WERI-Rb-1 (cell line): ENCODE measurements at regions not wholly inside any gene's neighbourhood (a gene's known extent, or its start where the extent isn't known, plus 50 kb on each side); places are given as distances from the start of the nearest gene placed in this dataset.

ENCODE experiments used
- DNase-seq: peaks from one replicate; pipeline ENCODE4 v3.0.0-alpha.2; 2020
- H3K27ac ChIP-seq: fragments of 250-450 bp; sonication (Bioruptor Pico); 2 replicates; pipeline ENCODE4 v1.5.1; 2020; ENCODE audit warnings: mild to moderate bottlenecking, moderate library complexity
- H3K27me3 ChIP-seq: fragments of 250-450 bp; sonication (Bioruptor Pico); 2 replicates; pipeline ENCODE4 v1.5.1; 2021; ENCODE audit warnings: mild to moderate bottlenecking, low read depth, moderate library complexity; ENCODE audit not compliant: insufficient read depth, severe bottlenecking
- H3K36me3 ChIP-seq: fragments of 250-450 bp; sonication (Bioruptor Pico); 2 replicates; pipeline ENCODE4 v1.5.1; 2020; ENCODE audit warnings: mild to moderate bottlenecking, moderate library complexity
- H3K4me3 ChIP-seq: 2 replicates; pipeline ENCODE4 v1.5.1; 2011; ENCODE audit warnings: low read depth, mild to moderate bottlenecking, control low read depth, low read length
- H3K9me3 ChIP-seq: fragments of 250-450 bp; sonication (Bioruptor Pico); 2 replicates; pipeline ENCODE4 v1.5.1; 2021; ENCODE audit warnings: mild to moderate bottlenecking, moderate library complexity; ENCODE audit not compliant: severe bottlenecking
- TF ChIP-seq, protein P1 (sequence below): IDR thresholded peaks from 2 replicates; pipeline ENCODE4 v1.5.1; 2011; ENCODE audit warnings: low read depth, mild to moderate bottlenecking, control low read depth, inconsistent platforms, low read length

DNA sequence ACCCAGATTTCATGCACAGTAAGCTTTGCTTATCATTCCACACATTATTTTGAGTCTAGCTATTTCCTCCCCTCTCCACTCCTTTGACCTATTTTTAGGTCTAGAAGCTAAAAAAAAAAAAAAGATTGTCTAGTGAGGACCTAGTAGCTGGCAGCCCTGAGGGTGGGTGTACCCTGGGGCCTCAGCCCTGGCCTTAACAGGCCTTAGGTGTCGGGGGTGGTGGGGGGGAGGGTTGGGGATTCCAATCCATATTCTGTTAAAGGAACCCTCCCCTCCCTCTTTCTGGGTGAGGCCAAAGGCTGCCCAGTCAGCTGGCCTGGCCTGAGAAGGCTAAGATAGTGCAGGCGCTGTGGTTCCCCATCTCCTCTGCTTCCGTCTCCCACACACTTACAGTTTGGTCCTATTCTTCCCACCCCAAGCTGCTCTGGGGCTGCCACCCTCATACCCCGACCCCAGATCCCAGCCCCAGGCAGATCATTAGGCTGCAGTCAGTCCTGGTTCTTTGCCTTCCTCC is 65.5 kb upstream of the HK2 start:
- H3K27ac ChIP-seq = no peak overlapping the region
- H3K36me3 ChIP-seq = no peaks in the 10 kb centered on the region
- DNase-seq = no peak

DNA sequence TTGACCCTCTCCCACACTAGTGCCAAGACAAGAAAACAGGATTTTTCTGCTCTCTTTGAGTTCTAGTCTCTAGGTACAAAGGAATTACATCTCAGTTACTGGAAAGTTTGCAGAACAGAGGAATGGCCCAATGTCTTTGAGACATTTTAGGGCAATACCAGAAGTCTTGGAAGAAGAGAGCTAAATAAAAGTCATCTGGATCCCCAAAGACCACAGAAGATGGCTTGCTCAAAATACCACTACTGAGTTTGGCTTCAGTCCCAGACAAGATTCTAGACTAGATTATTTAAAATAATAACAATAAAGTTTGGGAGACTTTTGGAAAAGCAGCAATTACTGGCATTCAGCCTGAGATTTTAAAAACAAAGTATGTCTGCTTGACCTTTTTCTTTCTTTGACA is 61.9 kb upstream of the HK2 start:
- TF ChIP-seq, protein P1, sequence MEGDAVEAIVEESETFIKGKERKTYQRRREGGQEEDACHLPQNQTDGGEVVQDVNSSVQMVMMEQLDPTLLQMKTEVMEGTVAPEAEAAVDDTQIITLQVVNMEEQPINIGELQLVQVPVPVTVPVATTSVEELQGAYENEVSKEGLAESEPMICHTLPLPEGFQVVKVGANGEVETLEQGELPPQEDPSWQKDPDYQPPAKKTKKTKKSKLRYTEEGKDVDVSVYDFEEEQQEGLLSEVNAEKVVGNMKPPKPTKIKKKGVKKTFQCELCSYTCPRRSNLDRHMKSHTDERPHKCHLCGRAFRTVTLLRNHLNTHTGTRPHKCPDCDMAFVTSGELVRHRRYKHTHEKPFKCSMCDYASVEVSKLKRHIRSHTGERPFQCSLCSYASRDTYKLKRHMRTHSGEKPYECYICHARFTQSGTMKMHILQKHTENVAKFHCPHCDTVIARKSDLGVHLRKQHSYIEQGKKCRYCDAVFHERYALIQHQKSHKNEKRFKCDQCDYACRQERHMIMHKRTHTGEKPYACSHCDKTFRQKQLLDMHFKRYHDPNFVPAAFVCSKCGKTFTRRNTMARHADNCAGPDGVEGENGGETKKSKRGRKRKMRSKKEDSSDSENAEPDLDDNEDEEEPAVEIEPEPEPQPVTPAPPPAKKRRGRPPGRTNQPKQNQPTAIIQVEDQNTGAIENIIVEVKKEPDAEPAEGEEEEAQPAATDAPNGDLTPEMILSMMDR = no peak
- H3K4me3 ChIP-seq = no peak overlapping the region
- no peaks in the 10 kb centered on the region for H3K9me3 ChIP-seq
- H3K27me3 ChIP-seq = no peaks in the 10 kb centered on the region
- DNase-seq = no peak
- H3K36me3 ChIP-seq = no peaks in the 10 kb centered on the region
- no peak overlapping the region for H3K27ac ChIP-seq

More for the DNA sequence above, 65.5 kb upstream of the HK2 start:
- Histone ChIP-seq H3K9me3 (peaks cover 3% of the 10 kb centered on the region), H3K27me3 (no peaks in the 10 kb centered on the region), H3K4me3 (no peak overlapping the region)
- TF ChIP-seq, protein P1 = no peak

DNA sequence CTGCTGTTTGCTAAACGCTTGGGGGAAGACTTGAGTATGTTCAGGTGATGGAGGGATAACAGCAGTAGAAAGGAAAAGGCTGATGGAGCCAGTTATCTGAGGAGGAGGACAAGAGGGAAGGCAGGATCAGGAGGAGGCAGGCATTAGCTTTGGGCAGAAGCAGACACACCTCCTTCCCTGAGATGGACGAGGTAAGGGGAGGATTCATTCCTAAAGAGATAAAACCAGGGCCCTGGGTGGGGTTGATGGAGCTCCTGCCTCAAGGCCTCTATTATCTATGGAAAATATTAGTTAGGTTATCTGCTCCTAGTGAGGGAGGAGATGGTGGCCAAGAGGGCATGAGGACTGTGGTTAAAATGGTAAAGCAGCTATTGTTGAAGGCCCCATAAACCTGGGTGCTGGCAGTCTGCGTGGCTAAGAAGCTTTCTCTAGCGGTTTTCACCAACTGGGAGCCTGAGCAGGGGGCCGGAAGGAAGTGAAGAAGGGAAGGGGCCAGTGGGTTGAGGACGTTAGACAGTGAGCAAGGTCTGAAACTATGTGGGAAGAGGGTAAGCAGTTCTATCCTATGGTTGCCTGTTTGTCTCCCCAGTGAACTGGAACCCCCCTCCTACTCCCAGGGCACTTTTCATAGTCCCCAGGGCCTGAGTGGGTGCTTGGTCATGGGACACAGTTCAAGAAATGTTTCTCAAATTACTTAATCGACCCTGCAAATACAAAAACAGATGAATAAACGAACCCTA is 56.6 kb upstream of the HK2 start:
- no peaks in the 10 kb centered on the region for H3K27me3 ChIP-seq
- H3K27ac ChIP-seq = peak overlapping the region; percentile 79
- TF ChIP-seq, protein P1 = no peak
- H3K36me3 ChIP-seq = no peaks in the 10 kb centered on the region
- DNase-seq = peak; percentile 58
- peak overlapping the region; percentile 20 for H3K4me3 ChIP-seq
- no peaks in the 10 kb centered on the region for H3K9me3 ChIP-seq

DNA sequence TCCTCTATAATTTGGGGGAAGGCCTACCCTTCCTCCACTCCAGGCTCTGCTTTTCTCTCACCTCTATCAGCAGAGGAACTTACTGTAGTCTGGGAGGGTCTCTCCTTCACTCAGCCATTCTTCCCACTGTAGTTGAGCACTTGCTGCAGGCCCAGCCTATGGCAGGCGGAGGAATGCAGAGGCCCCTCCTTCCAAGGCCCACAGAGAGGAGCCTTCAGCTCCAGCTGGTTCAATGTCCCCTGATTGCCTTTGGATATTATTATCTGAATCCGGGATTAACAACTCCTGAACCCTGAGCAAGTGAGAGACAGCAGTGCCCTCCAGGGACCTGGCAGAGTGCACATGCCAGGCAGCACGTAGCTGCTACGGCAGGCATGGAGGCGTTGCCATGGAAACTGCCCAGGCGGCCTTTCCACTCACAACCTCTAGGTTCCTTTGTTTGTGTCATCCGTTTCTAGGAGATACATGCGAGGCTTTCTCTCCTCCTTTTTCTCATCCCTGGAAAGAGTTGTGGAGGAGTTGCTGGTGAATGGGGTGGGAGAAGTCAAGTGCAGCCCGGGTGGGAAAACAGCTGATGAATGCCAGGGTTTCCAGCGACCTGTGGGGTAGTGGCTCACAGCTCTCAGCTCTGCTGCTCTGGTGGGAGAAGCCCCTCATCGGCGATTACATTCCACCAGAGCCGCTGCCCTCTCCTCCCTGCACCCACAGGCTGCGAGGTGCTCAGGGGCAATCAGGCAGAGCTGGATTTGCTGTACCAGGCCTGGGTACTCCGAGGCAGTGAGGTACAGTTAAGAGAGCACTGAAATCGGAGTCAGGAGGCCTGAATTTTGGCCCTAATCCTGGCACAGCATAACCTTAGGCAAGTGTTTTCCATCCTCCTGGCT is 55.3 kb upstream of the HK2 start:
- Histone ChIP-seq H3K27ac (peak overlapping the region; percentile 79), H3K4me3 (peak overlapping the region; percentile 20), H3K36me3 (no peaks in the 10 kb centered on the region), H3K27me3 (no peaks in the 10 kb centered on the region), H3K9me3 (no peaks in the 10 kb centered on the region)
- peak; percentile 87 for DNase-seq
- TF ChIP-seq, protein P1 = no peak

DNA sequence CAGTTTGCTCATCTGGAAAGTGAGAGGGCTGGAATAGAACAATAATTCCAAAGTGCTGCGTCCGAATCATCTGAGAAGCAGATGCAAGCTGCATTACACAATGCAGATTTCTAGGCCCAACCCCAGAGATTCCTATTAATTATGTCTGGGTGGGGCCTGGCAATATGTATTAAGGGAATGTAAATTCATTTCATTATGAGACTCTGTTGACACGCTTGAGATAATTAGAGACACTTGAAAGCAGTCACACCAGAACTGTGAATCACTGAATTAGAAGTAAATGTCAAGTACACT is 54.7 kb upstream of the HK2 start:
- Histone ChIP-seq H3K27me3 (no peaks in the 10 kb centered on the region), H3K4me3 (no peak overlapping the region), H3K27ac (no peak overlapping the region), H3K9me3 (no peaks in the 10 kb centered on the region), H3K36me3 (no peaks in the 10 kb centered on the region)
- no peak for DNase-seq
- TF ChIP-seq, protein P1 = no peak
